GM20000 (cell line): ENCODE measurements at regions not wholly inside any gene's neighbourhood (a gene's known extent, or its start where the extent isn't known, plus 50 kb on each side); places are given as distances from the start of the nearest gene placed in this dataset.
A peak's percentile ranks its signal among the peaks of the same experiment; 100 is the strongest.

Experiments used
- DNase-seq: peaks from one replicate; pipeline ENCODE4 v3.0.0; 2012; ENCODE audit warnings: low spot score
- TF ChIP-seq, protein P1 (sequence below): IDR thresholded peaks from 2 replicates; pipeline ENCODE4 v1.5.1; 2012; ENCODE audit warnings: mild to moderate bottlenecking, control low read depth; ENCODE audit errors: extremely low read depth, missing control alignments

- DNase-seq, result no peak
- TF ChIP-seq, protein P1, sequence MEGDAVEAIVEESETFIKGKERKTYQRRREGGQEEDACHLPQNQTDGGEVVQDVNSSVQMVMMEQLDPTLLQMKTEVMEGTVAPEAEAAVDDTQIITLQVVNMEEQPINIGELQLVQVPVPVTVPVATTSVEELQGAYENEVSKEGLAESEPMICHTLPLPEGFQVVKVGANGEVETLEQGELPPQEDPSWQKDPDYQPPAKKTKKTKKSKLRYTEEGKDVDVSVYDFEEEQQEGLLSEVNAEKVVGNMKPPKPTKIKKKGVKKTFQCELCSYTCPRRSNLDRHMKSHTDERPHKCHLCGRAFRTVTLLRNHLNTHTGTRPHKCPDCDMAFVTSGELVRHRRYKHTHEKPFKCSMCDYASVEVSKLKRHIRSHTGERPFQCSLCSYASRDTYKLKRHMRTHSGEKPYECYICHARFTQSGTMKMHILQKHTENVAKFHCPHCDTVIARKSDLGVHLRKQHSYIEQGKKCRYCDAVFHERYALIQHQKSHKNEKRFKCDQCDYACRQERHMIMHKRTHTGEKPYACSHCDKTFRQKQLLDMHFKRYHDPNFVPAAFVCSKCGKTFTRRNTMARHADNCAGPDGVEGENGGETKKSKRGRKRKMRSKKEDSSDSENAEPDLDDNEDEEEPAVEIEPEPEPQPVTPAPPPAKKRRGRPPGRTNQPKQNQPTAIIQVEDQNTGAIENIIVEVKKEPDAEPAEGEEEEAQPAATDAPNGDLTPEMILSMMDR, result no peak
Measured at GRCh38 chr2:122851161-122851560, 1095.7 kb downstream of the TSN start.

- no peak for DNase-seq
Measured at GRCh38 chr2:122851972-122852531, 1096.6 kb downstream of the TSN start.

GRCh38 chr2:122856696-122857095, 1101.2 kb downstream of the TSN start:
- DNase-seq, result no peak
- TF ChIP-seq, protein P1, result no peak

More at GRCh38 chr2:122851972-122852531, 1096.6 kb downstream of the TSN start:
- TF ChIP-seq, protein P1, result no peak

GRCh38 chr2:122858075-122858702, 1102.7 kb downstream of the TSN start:
- no peak for DNase-seq
- TF ChIP-seq, protein P1, result no peak

GRCh38 chr2:122858813-122859212, 1103.4 kb downstream of the TSN start:
- TF ChIP-seq, protein P1, result no peak
- no peak for DNase-seq

DNA sequence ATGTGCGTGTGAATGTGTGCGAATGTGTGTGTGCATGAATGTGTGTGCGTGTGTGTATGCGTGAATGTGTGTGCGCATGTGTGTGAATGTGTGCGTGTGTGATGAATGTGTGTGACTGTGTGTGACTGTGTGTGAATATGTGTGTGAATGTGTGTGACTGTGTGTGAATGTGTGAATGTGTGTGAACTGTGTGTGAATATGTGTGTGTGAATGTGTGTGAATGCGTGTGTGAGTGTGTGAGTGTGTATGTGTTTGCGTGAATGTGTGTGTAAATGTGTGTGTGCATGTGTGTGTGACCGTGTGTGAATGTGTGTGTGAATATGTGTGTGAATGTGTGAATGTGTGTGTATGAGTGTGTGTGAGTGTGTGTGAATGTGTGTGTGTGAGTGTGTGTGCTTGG, 1103.8 kb downstream of the TSN start:
- TF ChIP-seq, protein P1, result no peak
- no peak for DNase-seq

DNA sequence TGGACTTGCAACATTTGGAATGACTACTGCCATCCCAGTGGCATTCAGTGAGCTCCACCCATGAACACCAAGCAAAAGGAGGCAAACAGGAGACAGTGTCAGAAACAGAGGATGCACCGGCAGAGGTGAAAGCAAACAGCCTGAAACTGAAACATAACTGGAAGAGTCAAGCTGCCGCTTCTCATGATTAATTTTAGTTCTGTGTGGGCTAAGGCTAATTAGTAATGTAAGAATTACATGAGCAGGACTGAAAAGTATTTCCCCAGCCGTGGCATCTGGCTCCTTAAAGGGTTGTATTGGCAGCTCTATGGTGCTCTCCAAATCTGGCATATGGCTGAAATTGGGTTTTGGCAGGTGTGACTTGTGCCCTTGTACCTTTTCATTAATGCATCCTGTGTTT, 1108.1 kb downstream of the TSN start:
- TF ChIP-seq, protein P1, result no peak
- DNase-seq, result peak; percentile 39
